NCI-H2081 (cell line): ENCODE measurements at regions not wholly inside any gene's neighbourhood (a gene's known extent, or its start where the extent isn't known, plus 50 kb on each side); places are given as distances from the start of the nearest gene placed in this dataset.

Source experiments
- DNase-seq, 2 experiments: peaks; one replicate each; lab custom pipeline; 2025; lab: John Stamatoyannopoulos, UW

- no peak for DNase-seq
Observed at GRCh38 chr5:179497636-179498340, 52.6 kb upstream of the RUFY1 start.

GRCh38 chr5:179495906-179496455, 54.4 kb upstream of the RUFY1 start:
- DNase-seq = no peak

- DNase-seq = no peak
Observed at GRCh38 chr5:179494774-179495526, 55.4 kb upstream of the RUFY1 start.

GRCh38 chr5:179488975-179489374, 61.4 kb upstream of the RUFY1 start:
- no peak for DNase-seq

DNA sequence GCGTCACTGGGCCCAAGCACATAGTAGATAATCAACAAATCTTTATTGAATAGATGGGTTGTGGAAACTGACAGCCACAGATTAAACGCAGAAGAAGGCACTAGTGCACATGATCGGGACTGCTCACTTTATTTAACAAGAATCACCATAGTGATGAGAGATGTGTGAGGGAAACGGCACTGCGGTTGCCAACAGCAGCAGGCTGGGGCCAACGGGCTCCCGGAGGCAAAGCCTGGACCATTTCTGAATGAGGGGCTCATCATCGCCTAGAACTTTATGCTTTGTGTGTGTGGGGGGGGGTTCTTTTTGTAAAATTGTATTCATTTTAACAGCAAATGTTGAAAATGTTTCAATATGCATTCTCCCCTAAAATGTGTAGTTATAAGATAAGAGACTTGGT, 61.9 kb upstream of the RUFY1 start:
- no peak for DNase-seq

DNA sequence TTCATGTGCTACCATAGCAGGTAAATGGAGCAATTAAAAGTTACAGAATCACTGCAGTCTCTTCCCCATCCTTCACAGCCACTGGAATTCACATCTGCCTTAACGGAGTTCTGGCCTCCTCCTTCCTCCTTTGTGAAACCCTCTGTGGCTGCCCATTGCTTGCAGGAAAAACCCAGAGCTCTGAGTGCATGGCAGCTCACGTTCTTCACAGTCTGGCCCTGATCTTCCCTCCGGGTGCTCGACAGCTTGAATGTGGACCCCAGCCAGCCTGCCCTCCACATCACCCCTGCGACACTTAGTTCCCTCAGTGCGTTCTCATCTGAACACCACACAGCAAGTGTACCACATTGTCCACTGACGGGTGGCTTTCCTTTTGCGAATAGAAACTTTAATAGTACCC, 63.2 kb upstream of the RUFY1 start:
- no peak for DNase-seq

- DNase-seq = peak in 1 of 2 experiments; percentile 14
Observed at GRCh38 chr5:179486596-179487051, 63.7 kb upstream of the RUFY1 start.

- no peak for DNase-seq
Observed at GRCh38 chr5:179485845-179486575, 64.3 kb upstream of the RUFY1 start.

DNA sequence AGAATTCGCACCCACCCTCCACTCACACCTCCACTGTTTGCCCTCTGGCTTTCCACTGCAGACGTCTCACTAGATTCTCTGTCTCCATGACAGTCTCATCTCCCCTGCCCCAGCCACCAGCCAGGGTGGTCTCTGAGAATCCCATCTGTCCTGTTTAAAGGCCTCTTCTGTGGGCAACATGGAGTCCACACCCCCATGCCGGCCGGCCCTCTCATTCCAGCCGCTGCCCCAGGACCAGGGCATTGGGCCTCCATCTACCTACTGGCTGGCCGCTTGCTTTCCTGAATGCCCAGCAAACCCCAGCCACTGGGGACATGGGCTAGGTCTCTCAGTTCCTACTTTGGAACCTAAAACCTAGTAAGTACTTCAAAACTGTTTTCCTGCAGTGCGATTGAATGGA, 65.6 kb upstream of the RUFY1 start:
- no peak for DNase-seq

DNA sequence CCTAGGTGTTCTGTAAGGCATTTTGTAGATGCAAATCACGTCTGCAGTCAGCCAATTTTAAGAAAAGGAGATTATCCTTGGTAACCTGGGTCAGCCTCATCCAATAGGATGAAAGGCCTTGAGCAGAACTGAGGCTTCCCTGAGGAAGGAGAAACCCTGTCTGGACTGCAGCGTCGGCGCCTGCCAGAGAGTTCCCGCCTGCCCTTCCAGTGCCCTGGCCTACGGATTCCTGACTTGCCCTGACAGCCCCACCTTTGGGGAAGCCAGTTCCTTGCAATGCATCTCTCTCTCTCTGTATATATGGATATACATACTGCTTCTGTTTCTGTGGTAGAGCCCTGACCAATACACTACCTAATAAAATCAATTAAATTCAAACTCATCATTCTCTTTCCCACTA, 66.2 kb upstream of the RUFY1 start:
- DNase-seq = no peak

DNA sequence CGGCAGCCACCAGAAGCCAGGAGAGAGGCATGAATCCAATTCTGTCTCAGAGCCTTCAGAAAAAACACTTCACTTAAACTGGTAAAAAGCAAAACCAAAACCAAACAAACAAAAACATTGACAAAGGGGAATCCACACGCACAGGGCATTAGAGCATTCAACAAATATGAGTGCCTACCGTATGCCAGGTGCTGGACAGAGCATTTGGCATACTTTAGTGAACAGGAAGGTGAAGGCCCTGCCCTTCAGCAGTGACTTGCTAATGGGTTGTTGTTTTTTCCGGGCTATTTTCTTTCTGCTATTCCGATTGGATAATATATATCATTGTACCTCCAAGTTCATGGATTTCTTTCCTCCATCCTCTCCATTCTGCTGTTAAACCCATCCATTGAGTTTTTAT, 71.7 kb upstream of the RUFY1 start:
- no peak for DNase-seq

GRCh38 chr5:179475208-179475751, 75.1 kb upstream of the RUFY1 start:
- DNase-seq = no peak

GRCh38 chr5:179472641-179473040, 77.7 kb upstream of the RUFY1 start:
- DNase-seq = no peak

DNA sequence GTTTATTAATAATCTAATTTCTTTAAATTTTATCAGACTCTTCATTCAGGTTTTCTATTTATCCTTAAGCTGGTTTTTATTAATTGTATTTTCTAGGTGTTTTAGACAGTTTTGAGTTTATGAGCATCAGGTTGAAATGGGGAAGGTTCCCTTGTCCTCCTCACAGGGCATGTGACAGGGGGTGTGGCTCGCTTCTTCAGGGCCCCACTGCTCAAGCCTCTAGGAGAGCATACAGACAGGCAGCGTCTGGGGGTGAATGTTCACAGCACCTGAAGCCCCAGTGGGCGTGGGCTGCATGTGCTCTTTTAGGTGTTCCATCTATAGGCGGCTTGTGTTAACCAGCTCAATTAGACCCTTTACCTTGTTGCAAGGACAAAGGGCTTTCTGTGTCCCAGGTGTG, 78.2 kb upstream of the RUFY1 start:
- no peak for DNase-seq

DNA sequence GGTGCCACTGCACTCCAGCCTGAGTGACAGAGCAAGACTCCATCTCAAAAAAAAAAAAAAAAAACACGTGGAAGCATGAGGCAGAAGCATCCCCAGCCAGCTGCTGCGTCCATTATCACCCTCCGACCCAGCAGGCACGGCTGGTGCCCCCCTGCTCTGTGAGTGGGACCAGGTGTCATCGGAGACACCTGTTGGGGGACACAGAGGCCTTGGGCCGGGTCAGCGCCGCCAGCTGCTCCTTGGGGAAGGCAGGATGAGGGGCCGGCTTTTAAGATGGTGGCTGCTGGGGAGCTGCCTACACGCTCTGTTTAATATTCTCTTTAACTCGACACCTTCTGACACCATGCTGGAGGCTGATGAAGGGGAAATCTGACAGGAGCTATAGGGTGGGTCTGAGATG, 80.2 kb upstream of the RUFY1 start:
- no peak for DNase-seq

- no peak for DNase-seq
Observed at GRCh38 chr5:179468696-179469095, 81.7 kb upstream of the RUFY1 start.

- DNase-seq = no peak
Observed at GRCh38 chr5:179467441-179467840, 82.9 kb upstream of the RUFY1 start.

DNA sequence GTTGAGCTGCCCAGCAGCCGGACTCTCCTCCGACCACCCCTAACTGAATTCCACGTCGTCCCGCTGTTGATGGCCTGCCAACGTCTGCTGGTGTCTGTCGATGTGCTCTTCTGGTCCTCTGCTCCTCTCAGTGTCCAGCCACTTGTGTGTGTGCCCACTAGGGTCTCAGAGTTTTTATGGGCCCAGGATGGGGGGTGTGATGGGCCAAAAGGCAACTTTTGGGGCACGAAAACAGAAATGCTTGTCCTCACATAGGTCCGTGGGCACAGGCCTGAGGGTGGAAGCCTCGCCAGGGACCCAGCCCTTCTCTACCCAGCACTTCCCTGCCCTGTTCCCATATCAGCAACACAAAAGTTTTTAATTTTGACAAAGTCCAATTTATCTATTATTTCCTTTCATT, 85.7 kb upstream of the RUFY1 start:
- no peak for DNase-seq

DNA sequence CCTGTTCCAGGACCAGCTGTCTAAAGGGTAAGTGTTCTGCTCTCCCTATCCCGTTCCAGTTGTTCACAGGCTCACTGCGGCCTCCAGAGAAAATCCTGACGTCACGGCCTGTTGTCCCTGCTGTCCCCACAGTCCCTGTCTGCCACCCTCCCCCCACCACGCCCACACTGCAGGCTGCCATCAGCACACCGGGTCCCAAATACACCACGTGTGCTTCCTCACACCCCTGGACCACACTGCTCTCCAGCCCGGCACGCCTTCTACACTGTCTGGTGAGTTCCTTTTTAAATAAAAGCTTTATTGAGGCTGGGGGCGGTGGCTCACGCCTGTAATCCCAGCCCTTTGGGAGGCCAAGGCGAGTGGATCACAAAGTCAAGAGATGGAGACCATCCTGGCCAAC, 88.3 kb upstream of the RUFY1 start:
- DNase-seq = no peak

DNA sequence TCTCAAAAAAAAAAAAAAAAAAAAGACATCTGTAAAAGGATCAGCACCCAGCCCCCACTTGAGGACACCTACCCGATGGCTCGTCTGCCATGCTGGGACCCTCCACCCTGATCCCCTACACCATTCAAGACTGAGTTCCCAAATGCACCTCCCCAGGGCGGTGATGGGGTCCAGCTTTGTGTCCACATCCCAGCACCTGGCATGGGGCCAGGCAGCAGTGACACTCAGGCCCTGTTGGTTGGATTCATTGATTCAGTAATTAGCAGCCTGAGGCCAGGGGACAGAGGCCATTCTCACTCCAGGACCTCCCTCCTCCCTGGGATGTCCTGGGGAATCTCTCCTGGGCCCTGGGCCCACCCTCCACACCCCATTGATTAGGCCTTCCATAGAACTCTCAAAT, 88.8 kb upstream of the RUFY1 start:
- no peak for DNase-seq

- DNase-seq = no peak
Observed at GRCh38 chr5:179459771-179460170, 90.6 kb upstream of the RUFY1 start.

GRCh38 chr5:179457612-179458011, 92.7 kb upstream of the RUFY1 start:
- no peak for DNase-seq
